ENCODE measurements at regions not wholly inside any gene's neighbourhood (a gene's known extent, or its start where the extent isn't known, plus 50 kb on each side); places are given as distances from the start of the nearest gene placed in this dataset.

GRCh38 chr1:175820456-175821025 is 77.1 kb upstream of the TNR start:
- intact Hi-C loops (cut with micrococcal nuclease; ENCODE audit: unreplicated experiment), result no loop called here
- no peak overlapping the region for H3K27ac ChIP-seq (ENCODE audit: control insufficient read depth, insufficient read depth)
- H3K9ac ChIP-seq (ENCODE audit: control insufficient read depth, insufficient read depth, low read length), result no peak overlapping the region
- H4K20me1 ChIP-seq (ENCODE audit: control insufficient read depth, insufficient read depth), result no peaks in the 10 kb centered on the region
- FAIRE-seq (no peak), ATAC-seq (no peak), DNase-seq (ENCODE audit: low read depth, low spot score) (no peak)
- ChIA-PET CTCF (no interaction called here), POLR2A (no interaction called here), RAD21 (ENCODE audit: unreplicated experiment) (no interaction called here), SMC1A (ENCODE audit: uncharacterized antibody, unreplicated experiment) (no interaction called here)
- WGBS (ENCODE audit: insufficient coverage, insufficient replicate concordance, low lambda C conversion rate, missing lambda C conversion rate), result 76% methylated on average over 6 of the region's 6 CpGs
- no peak for TF ChIP-seq ATF2 (IDR thresholded peaks at IDR 0.05; ENCODE audit: low read length)
- no peaks in the 10 kb centered on the region for H3K79me2 ChIP-seq (ENCODE audit: control insufficient read depth, insufficient read depth, low read length)
- H3K36me3 ChIP-seq (ENCODE audit: control insufficient read depth in 2 of 2, insufficient read depth in 2 of 2, low read length in 1 of 2), result no peaks in the 10 kb centered on the region
- in situ Hi-C loops (cut with MboI), result no loop called here
- no peaks in the 10 kb centered on the region for H3K9me3 ChIP-seq (replicated peaks; ENCODE audit: control insufficient read depth, insufficient read depth, low read length)
- H3K4me2 ChIP-seq (ENCODE audit: control insufficient read depth, insufficient read depth), result no peak overlapping the region
- no peaks in the 10 kb centered on the region for H3K4me1 ChIP-seq (ENCODE audit: control insufficient read depth, insufficient read depth, low read length)
- H3K27me3 ChIP-seq (replicated peaks in 1 of 2; ENCODE audit: control insufficient read depth in 2 of 2, insufficient read depth in 2 of 2, low read length in 1 of 2), result no peaks in the 10 kb centered on the region
- H2AFZ ChIP-seq (ENCODE audit: control insufficient read depth, low read depth, low read length), result no peak overlapping the region
- no peak overlapping the region for H3K4me3 ChIP-seq
- no TSS peak for BruUV-seq (replicated peaks)

- Histone ChIP-seq H4K20me1 (ENCODE audit: control insufficient read depth, insufficient read depth) (no peaks in the 10 kb centered on the region), H3K27me3 (replicated peaks in 1 of 2; ENCODE audit: control insufficient read depth in 2 of 2, insufficient read depth in 2 of 2, low read length in 1 of 2) (no peaks in the 10 kb centered on the region), H2AFZ (ENCODE audit: control insufficient read depth, low read depth, low read length) (no peak overlapping the region), H3K4me3 (no peak overlapping the region), H3K4me2 (ENCODE audit: control insufficient read depth, insufficient read depth) (no peak overlapping the region), H3K9me3 (replicated peaks; ENCODE audit: control insufficient read depth, insufficient read depth, low read length) (no peaks in the 10 kb centered on the region), H3K27ac (ENCODE audit: control insufficient read depth, insufficient read depth) (no peak overlapping the region), H3K4me1 (ENCODE audit: control insufficient read depth, insufficient read depth, low read length) (no peaks in the 10 kb centered on the region), H3K9ac (ENCODE audit: control insufficient read depth, insufficient read depth, low read length) (no peak overlapping the region), H3K79me2 (ENCODE audit: control insufficient read depth, insufficient read depth, low read length) (no peaks in the 10 kb centered on the region), H3K36me3 (ENCODE audit: control insufficient read depth in 2 of 2, insufficient read depth in 2 of 2, low read length in 1 of 2) (no peaks in the 10 kb centered on the region)
- no TSS peak for BruUV-seq (replicated peaks)
- intact Hi-C loops (cut with micrococcal nuclease; ENCODE audit: unreplicated experiment) (no loop called here), in situ Hi-C loops (cut with MboI) (no loop called here)
- TF ChIP-seq ZNF207 (IDR thresholded peaks at IDR 0.05; ENCODE audit: borderline replicate concordance), result no peak
- TF ChIP-seq PAX5 (IDR thresholded peaks at IDR 0.05; ENCODE audit: borderline replicate concordance, low read depth, low read length), result no peak
- FAIRE-seq (no peak), DNase-seq (ENCODE audit: low read depth, low spot score) (no peak), ATAC-seq (no peak)
- RAD21 ChIA-PET (ENCODE audit: unreplicated experiment), result no interaction called here
- POLR2A ChIA-PET, result no interaction called here
- CTCF ChIA-PET, result interaction anchor here (0.7 to 1.3 kb wide), 3 partner anchors 14 to 173 kb away, joined by 3 to 5 read pairs (median 3); no protein-coding TSS in a partner anchor
- WGBS (ENCODE audit: insufficient coverage, insufficient replicate concordance, low lambda C conversion rate, missing lambda C conversion rate), result 29% methylated on average over 1 of the region's 1 CpG
- SMC1A ChIA-PET (ENCODE audit: uncharacterized antibody, unreplicated experiment), result interaction anchor here (0.6 to 1.8 kb wide), 2 partner anchors 9 to 15 kb away, joined by 3 to 4 read pairs; no protein-coding TSS in a partner anchor
Measured at GRCh38 chr1:175818929-175819328, 75.5 kb upstream of the TNR start.
